SKM-1 treated with dmso at 0.1 percent for 144 hours (cell line): ENCODE measurements at regions not wholly inside any gene's neighbourhood (a gene's known extent, or its start where the extent isn't known, plus 50 kb on each side); places are given as distances from the start of the nearest gene placed in this dataset.

Experiments used
- DNase-seq: peaks from one replicate; lab custom pipeline; 2025; ENCODE audit not compliant: unreplicated experiment; lab: John Stamatoyannopoulos, UW

DNA sequence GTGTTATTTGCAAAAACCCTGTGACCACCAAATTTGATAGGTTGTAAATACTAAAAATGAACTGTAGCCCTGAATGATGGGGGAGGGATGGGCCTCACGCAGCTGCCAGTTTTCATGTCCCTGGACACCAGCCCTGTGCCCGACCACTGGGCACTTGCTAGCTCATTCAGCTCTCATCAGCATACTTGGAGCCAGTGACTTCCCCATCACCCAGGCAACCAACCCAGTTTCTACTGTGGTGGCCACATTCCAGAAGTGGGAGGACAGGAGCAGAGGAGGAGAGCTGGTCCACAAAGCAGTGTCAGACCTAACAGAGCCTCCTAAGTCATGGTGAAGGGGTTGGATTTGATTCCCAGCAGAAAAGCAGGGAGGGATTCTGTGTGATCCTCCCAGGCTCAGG, 128.2 kb downstream of the CPEB2 start:
- no peak for DNase-seq

DNA sequence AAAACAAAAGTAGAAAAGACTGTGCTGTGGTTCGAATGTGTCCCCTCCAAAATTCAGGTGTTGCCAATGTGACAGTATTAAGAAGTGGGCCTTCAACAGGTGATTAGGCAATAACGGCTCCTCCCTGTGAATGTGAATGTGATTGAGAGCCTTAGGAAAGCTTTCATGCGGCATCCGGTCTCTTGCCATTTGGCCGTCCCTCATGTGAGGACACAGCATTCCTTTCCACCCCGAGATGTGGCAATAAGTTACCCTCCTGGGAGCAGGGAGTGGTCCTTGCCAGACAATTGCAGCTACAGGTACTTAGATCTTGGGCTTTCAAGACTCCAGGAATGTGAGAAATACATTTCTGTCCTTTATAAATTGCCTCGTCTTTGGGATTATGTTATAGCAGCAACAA, 129.3 kb downstream of the CPEB2 start:
- DNase-seq = no peak

DNA sequence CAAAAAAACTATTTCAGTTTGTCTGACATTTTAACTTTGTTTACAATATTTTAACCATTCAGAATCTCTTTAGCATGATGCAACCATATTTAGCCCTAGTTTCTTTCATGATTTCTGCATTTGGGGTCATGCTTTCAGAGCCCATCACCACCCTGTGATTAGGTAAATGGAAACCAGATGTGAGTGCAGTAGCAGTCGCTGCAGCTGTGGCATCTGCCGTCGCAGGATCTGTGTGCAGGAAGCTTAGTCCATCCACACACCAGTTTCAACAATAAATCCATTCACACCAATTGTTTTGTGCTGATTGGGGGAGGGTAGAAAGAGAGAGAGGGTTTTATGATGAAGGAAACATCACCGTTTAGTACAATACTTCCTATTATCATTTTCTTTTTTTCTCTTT, 130.5 kb downstream of the CPEB2 start:
- no peak for DNase-seq

DNA sequence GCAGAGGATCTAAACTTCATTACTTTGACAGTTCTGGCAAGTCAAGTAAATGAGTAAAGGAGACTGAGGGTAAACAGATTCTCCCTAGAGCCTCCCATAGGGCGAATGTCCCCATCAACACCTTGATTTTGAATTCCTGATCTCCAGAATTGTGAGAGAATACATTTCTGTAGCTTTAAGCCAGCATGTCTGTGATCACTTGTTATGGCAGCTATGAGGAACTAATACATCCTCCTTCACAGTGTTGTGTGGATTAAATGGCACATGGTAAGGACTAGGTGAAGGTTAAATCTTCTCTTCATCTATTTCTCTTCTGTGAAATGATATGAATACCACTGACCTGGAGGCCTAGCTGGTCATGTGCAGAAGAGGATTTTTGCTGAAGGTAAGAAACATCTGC, 137.3 kb downstream of the CPEB2 start:
- DNase-seq = no peak

DNA sequence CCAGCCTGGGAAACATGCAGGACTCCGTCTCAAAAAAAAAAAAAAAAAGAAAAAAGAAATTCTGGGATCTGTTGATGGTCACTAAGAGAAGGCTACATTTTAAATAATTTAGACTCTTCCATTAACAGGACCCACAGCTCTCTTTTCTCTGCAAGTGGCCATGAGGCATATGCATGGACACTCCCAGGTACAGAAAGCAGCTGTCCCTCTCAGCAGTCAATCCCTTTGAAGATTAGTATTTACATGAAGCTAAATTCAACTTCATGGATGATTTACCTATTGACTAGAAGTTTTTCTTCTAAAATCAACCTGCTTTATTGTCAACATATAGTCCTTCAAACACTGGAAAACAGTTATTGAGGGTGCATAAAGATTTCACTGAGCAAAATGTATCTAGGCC, 139.9 kb downstream of the CPEB2 start:
- DNase-seq = no peak

DNA sequence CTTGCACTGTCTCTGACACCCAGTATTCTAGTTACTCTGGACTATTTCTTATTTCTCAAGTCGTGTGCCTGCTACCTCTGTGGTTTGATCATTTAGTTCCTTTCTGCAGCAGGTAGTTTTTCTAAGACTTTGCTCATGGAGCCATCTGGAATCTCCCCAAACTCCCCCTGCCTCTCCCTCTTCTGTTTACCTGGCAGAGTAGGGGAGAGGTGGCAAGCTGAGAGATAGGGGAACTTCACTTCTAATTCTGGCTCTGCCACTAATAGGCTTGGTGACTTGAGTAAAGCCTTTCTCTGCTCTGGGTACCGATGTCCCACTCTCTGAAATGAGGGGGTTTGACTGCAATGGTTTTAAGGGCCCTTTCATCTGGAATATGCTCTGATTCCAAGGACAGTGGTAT, 141.3 kb downstream of the CPEB2 start:
- DNase-seq = no peak

DNA sequence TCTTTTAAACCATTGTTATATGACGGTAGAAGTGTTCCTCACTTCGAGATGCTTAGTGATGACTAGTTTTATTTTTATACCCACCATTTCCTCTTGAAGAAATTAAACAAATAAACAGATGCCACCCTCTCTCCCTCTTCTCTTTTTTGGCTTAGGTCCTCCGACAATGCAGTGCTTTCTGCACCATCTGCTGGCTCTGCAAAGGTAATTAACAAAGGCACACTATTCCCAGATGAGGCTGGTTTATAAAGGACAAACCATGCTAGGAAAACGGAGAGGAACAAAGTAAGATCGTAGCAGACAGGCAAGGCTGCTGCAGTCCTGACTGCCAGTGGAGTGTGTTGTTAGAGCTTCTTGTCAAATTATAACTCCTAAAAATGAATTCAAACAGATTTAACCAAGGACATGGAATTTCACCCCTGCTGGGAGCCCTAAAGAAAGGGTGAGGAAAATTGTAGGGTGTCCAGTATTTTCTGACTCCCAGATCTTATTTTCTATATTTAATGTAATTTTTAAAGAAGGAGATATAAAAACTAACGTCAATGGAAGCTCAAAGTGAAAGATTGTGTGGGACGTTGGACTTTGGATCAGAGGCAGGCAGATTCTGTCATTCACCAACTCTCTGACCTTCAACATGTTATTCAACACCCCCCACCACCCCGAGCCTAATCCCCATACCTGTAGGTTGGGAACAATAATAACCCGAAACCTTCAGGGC, 142.1 kb downstream of the CPEB2 start:
- no peak for DNase-seq

DNA sequence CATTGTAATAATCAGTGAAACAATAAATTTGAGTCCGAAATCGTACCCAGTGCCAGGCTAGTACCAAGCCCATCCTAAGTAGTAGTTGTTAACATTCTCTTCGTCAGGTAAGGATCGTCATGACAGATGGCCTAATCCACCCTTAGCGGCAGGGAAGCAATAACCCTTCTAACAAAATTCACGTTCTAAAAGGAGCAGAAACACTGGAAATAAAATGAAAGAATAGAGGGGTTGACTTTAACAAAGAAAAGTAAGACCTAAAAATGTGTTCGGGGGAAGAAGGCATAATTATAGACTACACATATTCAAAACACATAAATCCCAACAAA, 142.7 kb downstream of the CPEB2 start:
- no peak for DNase-seq

DNA sequence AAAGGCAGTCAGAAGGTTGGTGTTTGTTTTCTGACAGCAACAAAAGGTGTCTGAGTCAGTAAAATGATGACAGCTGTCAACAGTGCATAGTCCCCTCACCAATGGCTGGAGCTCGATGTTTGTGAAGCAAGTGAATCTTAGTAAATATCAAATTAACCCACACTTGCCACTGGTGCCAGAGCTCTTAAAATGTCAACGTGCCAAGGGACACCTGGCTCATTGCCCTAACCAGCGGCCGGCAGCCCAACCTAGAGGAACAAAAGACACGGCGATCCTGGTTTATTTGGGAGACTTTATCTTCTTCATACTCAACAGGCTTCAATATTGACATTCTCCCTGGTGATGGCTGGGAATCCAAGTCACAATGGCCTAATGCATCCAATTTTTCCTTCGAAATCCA, 143.4 kb downstream of the CPEB2 start:
- no peak for DNase-seq

DNA sequence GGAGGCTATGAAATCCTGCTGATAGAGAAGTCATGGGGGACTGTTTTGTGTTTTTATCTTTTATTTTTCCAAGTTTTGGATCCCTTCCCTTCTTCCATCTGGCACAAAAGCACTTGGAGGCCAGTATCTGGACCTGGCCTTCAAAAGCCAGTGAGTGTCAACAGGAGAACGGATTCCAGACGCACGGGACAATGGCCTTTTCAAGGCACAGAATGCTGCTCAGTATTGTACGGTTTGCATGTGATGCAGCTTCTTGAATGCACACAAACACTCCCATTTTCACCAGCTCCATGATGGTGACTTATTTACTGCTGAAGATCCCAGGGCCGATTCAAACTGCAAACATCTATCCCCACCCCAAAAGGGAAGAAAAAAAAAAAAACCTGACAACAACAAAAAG, 145.4 kb downstream of the CPEB2 start:
- DNase-seq = no peak

DNA sequence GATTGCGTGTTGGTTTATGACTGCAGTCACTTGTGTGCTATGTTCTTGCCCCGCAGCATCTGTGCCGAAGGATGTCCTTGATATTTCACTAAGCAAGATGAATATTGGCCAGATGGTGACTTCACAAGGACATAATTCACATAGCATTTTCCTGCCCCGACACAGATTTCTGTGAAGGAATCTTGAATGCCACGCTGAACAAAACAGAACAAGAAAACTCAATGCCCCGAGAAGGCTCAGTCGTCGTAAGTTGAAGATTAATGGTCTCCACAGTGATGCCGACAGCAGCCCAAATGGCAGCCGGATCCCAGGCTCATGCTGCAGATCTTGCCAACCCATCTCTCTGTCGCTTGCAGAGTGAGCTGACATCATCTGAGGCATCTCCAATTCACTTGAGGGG, 145.9 kb downstream of the CPEB2 start:
- DNase-seq = no peak

DNA sequence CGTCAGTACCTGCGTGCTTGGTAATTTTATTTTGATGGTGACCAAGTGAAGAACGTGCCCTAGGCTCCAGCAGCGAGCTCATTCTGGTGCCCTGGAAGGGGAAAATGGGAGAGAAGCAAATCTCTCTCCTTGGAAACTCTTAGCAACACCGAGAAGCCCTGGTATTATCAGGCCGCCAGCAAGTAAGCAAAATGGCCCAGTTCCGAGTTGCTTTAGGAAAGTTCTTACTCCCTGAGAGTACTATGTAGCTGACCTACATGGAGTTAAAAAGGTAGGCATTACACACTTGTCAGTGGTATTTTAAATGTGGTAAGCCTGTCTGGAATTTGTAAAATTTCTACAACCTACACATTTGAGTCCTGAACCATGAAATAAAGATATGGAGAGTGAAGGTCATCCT, 146.4 kb downstream of the CPEB2 start:
- no peak for DNase-seq

DNA sequence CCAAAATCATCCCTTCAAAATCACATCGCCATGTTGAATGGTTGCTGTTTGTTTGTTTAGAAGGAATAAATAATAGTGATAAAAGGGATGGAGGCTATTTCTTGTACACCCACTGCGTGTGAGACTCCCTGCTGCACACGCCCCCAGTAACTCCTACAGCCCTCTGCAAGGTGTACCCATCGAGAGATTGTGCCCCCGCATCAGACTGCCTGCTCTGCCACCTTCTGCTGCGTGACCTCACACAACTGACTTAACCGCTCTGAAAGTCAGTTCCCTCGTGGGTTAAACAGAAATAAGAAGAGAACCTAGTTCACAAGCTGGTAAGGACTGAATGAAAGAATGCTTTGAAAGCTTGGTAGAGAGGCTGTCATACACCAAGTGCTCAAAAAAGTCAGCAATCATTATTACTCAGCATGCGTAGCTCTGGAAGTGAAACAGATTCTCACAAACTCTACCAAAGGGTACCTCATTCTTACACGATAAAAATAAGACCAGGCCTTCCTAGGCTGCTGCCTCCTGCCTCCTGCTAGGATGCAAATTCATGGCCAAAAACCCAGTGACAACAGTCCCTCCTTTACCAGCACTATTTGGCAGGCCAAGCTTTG, 147.1 kb downstream of the CPEB2 start:
- DNase-seq = no peak

DNA sequence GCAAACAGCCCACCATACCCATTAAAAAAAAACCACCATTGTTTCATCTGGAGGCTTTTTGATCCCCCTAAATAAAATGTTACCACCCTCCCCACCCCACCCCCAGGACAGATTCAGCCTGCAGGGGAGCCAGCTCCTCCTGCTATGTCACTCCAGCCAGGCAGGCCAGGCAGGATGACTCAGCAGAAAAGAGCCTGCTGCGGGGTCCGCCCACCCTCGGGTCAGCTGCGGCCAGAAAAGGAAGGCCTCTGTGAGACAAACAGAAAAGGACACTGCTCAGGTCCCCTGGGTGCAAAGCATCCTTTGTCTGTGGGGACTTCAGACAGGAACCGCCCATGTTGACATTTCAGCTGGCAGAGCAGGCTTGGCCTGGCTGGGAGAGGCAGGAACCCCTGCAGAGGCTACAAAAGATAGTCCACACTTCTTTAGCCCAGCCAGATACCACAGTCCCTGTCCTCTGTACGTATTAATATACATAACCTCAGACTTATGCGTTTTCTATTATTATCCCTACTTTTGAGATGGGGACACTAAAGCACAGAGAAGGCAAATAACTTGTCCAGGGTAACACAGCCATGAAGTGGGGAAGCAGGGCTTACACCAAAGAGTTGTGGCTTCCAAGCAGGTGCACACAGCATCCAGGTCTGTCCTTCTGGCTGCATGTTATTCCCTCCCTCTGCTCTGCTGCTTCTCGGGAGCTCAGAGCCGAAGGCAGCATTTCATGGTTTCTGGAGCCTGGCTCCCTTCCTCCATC, 147.7 kb downstream of the CPEB2 start:
- DNase-seq = no peak

DNA sequence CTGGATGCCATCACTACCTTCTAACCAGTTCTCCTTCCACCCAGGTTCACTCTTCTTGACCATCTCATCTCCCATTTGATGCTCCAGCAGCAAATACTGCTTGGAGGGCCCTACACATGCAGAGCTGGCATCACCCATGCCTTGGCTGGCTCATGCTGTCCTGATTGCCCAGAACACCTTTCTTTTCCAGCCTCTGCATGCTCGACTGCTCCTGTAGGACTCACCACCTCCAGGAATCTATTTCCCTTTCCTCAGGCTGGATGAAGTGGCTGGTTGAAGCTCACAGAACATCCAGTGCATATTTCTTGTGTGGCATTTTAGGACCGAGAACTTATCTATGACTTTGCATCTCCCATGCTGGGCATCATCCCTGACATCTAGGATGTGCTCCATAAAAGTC, 148.3 kb downstream of the CPEB2 start:
- DNase-seq = no peak

DNA sequence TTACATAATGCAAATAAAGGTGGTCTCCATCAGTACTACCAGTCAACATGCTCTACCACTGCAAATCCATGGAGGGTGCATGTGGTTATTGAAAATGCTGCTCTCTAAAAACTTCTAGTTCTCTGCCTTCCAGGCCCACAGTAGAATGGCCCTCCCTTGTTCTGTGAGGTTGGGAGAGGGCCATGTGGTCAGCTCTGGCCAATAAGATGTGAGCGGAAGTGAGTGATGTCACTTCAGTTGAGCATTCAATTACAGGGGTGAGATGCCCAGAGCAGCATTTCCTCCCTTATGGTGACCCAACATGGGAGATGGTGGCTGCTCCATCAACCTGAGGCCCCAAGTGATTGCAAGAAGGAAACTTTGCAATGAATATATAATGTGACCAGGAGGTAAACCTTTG, 148.8 kb downstream of the CPEB2 start:
- no peak for DNase-seq

DNA sequence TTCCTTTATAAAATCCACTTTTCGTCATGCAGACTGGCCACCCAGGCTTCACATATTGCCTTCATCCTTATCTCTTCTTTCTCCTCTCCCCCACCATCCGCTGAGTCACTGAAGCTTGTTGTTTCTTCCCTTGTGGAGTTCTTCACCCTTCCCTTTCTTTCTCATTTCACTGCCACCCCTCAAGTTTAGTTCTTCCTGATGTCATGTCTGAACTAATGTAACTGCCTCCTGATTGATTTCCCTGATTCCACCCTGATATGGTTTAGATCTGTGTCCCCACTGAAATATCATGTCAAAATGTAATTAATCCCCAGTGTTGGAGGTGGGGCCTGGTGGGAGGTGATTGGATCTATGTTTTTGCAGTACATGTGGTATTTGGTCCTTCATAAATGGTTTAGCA, 151.4 kb downstream of the CPEB2 start:
- DNase-seq = no peak

DNA sequence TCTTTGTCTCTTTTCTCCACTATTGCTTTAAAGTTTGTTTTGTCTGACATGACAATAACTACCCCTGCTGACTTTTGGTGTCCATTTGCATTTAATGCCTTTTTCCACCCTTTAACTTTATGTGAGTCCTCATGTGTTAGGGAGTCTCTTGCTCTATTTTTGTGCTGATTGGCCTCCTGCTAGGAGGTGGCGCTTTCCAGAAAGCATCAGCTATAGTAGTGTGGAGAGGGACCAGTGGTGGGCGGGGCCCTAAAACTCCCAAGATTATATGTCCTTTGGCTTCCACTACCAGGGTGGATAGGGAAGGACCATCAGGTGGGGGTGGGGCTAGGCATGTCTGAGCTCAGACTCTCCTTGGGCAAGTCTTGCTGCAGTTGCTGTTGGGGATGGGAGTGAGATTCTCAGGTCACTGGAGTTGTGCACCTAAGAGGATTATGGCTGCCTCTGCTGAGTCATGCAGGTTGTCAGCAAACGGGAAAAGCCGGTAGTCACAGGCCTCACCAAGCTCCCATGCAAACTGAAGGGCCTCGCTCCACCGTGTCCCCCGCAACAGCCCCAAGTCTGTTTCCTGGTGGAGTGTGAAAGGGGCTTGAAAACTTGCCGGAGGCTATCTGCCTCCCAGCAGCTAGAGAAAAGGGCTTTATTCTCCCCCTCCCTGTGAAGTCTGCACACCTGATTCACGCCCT, 156.3 kb downstream of the CPEB2 start:
- DNase-seq = no peak

DNA sequence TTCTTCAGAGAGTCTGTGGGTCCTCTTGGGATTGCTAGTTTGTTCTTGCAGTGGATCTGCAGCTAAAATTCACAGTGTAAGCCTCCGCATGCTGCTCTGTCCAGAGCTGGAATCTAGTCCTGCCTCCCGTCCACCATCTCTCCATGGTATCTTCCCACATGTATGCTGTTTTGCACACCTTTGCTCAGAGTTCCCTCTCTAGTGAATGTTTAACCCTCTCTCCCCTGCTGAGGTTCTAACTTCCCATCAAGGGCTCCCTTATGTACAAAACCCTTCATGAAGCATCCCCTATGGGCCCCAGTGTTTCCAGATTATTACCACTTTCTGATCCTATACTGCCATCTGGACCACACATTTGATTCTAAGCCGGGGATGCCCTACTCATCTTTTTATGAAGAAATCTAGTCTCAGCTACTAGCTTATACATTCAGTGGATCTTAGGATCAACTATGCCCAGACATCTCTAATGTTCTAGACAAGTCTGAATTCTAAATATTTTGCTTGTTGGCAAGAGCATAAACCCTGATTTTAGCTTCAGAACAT, 157.3 kb downstream of the CPEB2 start:
- no peak for DNase-seq

DNA sequence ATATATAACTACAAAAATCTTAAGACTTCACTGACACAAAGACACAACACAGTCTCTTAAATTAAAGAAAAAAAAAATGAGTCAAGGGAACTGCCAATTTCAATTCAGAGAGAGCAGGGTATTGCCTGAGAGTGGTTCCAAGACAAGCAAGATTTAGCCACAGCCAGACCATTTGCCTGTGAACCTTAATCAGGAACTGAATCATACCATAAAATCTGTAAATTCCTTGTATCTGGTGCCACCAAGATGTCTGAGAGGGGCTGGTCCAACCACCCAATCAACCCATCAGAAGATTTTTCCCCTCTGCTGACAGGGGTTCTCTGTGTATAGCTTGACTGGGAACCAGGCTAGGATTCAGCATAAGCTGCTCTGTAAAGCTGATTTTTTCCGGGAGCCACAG, 159.2 kb downstream of the CPEB2 start:
- DNase-seq = no peak

DNA sequence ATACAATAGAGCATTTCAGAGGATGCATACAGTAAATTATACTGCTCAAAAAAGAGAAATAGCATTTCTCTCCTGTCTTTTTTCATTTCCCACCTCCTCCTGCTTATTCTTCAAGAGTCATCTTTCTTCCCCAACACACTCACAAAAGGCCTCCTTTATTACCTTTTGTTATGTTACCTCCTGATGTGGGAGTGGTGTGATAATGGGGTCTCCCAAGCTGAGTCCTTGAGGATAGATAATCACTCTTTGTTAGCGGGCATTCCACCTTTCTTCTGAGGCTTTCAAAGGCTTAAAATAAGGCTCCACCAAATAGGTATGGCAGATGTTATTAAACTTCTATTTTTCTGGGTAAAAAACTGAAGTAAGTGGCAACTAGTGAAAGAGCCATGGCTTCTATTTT, 159.8 kb downstream of the CPEB2 start:
- no peak for DNase-seq
